ENCODE measurements at regions not wholly inside any gene's neighbourhood (a gene's known extent, or its start where the extent isn't known, plus 50 kb on each side); places are given as distances from the start of the nearest gene placed in this dataset.
"Not testable (repeated sequence)": the region's sequence is repeated elsewhere in the genome, so short reads cannot be mapped to it uniquely, and the experiment has no call there.

GRCh38 chr14:105857826-105858675 is 331.7 kb downstream of the TMEM121 start:
- no peak for DNase-seq (ENCODE audit: low spot score)

DNA sequence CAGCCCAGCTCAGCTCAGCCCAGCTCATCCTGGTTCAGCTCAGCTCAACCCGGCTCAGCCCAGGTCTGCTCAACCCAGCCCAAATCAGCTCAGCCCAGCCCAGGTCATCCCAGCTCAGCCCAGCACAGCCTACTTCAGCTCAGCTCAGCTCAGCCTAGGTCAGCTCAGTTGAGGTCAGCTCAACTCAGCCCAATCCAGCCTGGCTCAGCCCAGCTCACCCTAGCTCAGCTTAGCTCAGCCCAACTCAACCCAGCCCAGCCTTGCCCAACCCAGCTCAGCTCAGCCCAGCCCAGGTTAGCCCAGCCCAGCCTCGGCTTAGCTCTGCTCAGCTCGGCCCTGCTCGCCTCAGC is 332.3 kb downstream of the TMEM121 start:
- DNase-seq (ENCODE audit: low spot score), result no peak

DNA sequence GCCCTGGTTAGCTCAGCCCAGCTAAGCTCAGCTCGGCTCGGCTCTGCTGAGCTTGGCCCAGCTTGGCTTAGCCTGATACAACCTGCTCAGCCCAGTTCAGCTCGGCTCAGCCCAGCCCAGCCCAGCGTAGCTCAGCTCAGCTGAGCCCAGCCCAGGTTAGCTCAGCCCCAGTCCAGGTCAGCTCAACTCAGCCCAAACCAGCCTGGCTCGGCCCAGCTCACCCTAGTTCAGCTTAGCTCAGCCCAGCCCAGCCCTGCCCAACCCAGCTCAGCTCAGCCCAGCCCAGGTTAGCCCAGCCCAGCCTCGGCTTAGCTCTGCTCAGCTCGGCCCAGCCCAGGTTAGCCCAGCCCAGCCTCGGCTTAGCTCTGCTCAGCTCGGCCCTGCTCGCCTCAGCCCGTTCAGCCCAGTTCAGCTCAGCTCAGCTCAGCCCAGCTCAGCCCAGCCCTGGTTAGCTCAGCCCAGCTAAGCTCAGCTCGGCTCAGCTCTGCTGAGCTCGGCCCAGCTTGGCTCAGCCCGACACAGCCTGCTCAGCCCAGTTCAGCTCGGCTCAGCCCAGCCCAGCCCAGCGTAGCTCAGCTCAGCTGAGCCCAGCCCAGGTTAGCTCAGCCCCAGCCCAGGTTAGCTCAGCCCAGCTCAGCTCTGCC is 332.8 kb downstream of the TMEM121 start:
- DNase-seq (ENCODE audit: low spot score), result not testable (repeated sequence)

DNA sequence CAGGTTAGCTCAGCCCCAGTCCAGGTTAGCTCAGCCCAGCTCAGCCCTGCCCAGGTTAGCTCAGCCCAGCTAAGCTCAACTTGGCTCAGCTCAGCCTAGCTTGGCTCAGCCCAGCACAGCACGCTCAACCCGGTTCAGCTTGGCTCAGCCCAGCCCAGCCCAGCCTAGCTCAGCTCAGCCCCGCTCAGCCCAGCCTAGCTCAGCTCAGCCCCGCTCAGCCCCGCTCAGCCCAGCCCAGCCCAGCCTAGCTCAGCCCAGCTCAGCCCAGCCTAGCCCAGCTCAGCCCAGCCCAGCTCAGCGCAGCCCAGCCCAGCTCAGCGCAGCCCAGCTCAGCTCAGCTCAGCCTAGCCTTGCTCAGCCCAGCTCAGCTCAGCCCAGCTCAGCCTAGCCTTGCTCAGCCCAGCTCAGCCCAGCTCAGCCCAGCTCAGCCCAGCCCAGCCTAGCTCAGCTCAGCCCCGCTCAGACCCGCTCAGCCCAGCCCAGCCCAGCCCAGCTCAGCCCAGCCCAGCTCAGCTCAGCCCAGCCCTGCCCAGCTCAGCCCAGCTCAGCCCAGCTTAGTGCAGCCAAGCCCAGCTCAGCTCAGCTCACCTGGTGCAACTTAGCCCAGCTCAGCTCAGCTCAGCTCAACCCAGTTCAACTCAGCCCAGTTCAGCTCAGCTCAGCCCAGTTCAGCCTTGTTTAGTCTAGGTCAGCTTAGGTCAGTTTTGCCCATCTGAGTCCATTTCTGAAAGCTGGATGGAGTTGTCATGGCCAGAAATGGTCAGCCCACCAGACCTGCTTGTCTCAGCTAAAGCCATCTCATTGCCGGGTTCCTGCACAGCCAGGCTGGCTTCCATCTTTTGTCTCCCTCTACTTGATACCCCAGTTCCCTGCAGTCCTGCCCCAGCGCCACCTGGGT is 333.6 kb downstream of the TMEM121 start:
- DNase-seq (ENCODE audit: low spot score), result no peak

- no peak for DNase-seq (ENCODE audit: low spot score)
Measured at GRCh38 chr14:105860615-105861580, 334.5 kb downstream of the TMEM121 start.

GRCh38 chr14:105861985-105862465 is 335.6 kb downstream of the TMEM121 start:
- DNase-seq (ENCODE audit: low spot score), result no peak

DNA sequence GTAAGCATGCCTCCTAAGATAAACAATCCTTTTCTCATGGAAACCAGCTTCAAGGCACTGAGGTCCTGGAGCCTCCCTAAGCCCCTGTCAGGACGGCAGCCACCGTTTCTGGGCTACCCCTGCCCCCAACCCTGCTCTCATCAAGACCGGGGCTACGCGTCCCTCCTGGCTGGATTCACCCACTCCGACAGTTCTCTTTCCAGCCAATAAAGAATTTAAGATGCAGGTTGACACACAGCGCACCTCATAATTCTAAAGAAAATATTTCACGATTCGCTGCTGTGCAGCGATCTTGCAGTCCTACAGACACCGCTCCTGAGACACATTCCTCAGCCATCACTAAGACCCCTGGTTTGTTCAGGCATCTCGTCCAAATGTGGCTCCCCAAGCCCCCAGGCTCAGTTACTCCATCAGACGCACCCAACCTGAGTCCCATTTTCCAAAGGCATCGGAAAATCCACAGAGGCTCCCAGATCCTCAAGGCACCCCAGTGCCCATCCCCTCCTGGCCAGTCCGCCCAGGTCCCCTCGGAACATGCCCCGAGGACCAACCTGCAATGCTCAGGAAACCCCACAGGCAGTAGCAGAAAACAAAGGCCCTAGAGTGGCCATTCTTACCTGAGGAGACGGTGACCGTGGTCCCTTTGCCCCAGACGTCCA is 336.3 kb downstream of the TMEM121 start:
- DNase-seq (ENCODE audit: low spot score), result no peak

DNA sequence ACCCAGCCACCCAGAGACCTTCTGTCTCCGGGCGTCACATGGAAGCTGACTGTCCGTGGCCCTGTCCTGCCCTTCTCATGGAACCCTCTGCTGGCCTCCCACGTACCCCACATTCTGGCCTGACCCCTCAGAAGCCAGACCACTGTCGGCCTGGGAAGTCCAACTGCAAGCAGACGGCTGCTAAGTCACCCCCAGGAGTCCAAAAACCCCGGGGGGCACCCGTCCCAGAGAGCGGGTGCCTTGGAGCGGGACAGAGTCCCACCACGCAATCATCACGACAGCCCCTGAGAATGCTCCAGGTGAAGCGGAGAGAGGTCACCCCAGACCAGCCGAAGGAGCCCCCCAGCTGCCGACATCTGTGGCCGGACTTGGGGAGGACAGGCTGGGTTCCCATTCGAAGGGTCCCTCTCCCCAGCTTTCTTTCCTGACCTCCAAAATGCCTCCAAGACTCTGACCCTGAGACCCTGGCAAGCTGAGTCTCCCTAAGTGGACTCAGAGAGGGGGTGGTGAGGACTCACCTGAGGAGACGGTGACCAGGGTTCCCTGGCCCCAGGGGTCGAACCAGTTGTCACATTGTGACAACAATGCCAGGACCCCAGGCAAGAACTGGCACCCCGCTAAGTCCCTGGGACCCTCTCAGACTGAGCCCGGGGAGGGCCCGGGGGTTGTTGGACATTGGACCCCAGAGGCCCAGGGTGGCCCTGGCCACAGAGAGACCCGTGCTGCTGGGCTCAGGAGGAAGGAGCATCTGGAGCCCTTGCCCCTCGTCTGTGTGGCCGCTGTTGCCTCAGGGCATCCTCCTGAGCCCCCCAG is 337.1 kb downstream of the TMEM121 start:
- no peak for DNase-seq (ENCODE audit: low spot score)

GRCh38 chr14:105864116-105864515 is 337.7 kb downstream of the TMEM121 start:
- DNase-seq (ENCODE audit: low spot score), result no peak

DNA sequence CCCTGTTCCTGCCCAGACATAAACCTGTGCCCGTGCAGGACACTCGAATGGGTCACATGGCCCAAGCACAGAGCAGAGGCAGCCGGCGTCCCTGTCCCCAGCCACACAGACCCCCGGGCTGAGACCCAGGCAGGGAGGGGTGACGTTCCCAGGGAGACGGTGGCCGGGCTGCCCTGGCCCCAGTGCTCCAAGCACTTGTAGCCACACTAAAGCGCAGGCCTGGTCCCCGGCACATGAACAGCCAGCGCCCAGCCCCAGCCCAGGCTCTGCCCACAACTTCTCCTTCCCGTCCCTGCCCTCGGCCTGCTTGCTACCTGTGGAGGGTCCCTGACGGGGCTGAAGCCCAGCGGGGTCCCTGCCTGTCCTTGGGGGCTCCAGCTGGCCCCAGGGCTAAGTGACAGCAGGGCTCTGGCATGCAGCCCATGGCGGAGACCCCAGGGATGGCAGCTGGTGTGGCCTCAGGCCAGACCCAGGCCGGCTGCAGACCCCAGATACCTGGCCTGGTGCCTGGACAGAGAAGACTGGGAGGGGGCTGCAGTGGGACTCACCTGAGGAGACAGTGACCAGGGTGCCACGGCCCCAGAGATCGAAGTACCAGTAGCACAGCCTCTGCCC is 338.4 kb downstream of the TMEM121 start:
- DNase-seq (ENCODE audit: low spot score), result no peak

GRCh38 chr14:105865266-105865903 is 339.0 kb downstream of the TMEM121 start:
- no peak for DNase-seq (ENCODE audit: low spot score)

DNA sequence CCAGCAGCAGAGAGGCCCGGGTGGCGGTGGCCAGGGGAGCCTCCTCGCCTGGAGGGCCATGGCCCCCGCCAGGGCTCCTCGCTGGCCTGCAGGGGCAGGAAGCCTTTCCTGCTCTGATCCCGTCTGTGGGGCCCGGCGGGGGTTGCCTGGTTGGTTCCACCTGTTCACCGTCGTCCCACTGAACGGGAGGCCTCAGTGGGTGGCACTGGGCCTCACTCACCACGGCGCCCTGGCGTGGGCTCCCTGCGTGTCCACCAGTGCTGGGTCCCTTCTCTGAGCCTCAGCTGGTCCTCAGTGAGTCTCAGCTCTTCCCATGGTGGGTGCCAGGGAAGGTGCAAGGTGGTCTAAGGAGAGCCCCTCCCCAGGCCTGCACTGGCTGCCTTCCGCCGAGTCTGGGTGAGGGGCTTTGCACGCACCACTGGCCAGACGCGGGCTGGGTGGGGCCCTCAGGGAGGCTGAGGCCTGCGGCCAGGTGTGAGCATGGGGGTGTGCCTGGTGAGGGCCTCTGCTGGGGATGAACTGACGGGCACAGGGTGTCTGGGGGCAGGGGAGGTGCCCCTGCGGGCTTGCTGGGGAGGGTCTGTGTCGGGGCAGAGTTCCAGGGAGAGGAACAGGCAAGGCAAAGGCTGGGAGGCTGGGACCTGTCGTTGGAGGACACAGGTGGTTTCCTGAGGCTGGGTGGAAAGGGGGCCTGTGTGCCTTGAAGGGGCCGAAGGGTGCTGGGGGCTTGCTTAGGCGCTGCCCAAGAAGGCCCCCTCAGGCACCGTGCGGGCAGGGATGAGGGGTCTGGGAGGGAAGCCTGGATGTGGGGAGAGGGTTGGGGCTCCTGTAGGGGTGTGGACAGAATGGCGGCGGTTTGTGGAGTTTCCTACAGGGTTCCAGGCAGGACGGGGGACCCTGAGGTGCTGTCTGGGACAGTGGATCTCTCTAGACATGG is 339.8 kb downstream of the TMEM121 start:
- DNase-seq (ENCODE audit: low spot score), result no peak

- no peak for DNase-seq (ENCODE audit: low spot score)
Measured at GRCh38 chr14:105866841-105867321, 340.5 kb downstream of the TMEM121 start.

DNA sequence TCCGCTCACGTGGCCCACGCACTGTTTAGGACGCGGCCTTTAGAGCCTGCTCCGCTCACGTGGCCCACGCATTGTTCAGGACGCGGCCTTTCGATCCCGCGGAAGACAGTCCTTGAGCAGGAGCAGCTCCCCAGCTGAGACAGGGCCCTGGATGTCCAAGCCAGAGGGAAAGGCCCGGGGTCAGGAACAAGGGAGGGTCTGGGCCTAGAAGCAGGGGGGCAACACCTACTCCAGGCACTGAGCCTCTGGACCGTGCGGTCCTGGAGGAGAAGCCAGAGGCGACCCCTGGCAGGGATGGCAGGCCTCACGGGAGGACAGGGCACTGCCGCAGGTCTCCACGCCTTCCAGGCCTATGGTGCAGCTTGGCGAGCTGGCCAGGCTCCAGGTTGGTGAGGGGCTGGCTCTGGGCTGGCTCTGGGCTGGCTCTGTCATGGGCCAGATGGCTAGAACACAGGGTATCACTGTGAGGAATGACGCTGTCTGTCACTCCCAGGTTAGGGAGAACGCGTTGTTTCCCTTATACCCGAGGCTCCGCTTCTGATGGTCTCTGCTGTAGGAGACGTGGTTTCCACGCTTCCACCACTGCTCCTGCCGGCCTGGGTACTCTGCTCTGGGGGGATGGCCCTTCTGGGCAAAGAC is 341.7 kb downstream of the TMEM121 start:
- no peak for DNase-seq (ENCODE audit: low spot score)

DNA sequence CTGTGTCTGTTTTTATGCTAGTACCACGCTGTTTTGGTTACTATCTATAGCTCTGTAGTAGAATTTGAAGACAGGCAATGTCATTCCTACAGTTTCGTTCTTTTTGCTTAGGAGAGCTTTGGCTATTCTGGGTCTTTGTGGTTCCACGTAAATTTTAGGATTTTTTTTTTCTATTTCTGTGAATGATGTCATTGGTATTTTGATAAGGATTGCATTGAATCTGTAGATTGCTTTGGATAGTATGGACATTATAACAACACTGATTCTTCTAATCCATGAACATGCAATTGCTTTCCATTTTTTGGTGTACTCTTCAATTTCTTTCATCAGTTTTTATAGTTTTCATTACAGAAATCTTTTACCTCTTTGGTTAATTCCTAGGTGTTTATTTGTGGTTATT is 345.2 kb downstream of the TMEM121 start:
- DNase-seq (ENCODE audit: low spot score), result no peak

GRCh38 chr14:105873870-105874512 is 347.6 kb downstream of the TMEM121 start:
- DNase-seq (ENCODE audit: low spot score), result no peak

DNA sequence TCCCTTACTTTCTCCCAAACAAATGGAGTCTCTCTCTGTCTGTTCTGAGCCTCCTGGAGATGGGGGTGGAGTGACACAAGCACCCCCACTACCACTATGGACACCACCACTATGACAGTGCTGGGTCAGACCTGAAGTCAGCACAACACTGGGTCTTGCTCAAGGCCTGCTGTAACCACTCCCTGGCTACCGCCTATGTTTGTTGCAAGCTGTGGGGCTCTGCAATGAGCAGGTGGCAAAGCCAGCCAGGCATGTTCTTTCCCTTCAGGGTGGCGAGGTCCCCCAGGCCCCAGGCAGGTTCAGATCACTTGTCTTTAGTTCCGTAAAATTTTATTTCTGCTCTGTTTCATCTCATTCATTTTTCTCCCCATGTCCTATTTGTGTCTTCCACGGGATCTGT is 349.8 kb downstream of the TMEM121 start:
- DNase-seq (ENCODE audit: low spot score), result no peak
